Epithelial cell of esophagus (primary cell): ENCODE measurements at regions not wholly inside any gene's neighbourhood (a gene's known extent, or its start where the extent isn't known, plus 50 kb on each side); places are given as distances from the start of the nearest gene placed in this dataset.

Source experiments
- DNase-seq: peaks from one replicate; pipeline ENCODE4 v3.0.0; 2010; ENCODE audit warnings: low read depth
- H3K4me3 ChIP-seq: 2 replicates; pipeline ENCODE4 v1.5.1; 2011; ENCODE audit warnings: mild to moderate bottlenecking, low read length, control low read depth
- TF ChIP-seq, protein P1 (sequence below): IDR thresholded peaks from 2 replicates; pipeline ENCODE4 v1.5.1; 2011; ENCODE audit warnings: low read depth, mild to moderate bottlenecking, low read length, control low read depth, inconsistent platforms; ENCODE audit not compliant: insufficient read depth; ENCODE audit errors: missing control alignments

DNA sequence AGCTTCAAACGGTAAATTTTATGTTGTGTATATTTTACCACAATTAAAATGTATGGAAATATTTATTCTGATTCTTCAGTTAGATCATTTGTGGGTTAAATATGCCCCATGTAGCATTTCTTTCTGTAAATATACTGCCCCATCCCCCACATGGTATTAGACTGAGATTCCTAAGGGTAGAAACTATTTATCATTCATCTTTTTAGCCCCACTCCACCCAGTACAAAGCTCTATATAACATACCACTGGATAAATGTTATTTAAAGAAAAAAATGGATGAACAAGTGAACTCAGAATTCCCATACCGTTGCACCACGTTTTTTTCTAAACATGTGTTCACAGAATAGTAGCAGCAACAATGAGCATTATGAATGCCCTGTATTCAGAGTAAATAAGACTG lies 234.0 kb upstream of the IRF2BP2 start:
- H3K4me3 ChIP-seq, result no peak overlapping the region
- TF ChIP-seq, protein P1, sequence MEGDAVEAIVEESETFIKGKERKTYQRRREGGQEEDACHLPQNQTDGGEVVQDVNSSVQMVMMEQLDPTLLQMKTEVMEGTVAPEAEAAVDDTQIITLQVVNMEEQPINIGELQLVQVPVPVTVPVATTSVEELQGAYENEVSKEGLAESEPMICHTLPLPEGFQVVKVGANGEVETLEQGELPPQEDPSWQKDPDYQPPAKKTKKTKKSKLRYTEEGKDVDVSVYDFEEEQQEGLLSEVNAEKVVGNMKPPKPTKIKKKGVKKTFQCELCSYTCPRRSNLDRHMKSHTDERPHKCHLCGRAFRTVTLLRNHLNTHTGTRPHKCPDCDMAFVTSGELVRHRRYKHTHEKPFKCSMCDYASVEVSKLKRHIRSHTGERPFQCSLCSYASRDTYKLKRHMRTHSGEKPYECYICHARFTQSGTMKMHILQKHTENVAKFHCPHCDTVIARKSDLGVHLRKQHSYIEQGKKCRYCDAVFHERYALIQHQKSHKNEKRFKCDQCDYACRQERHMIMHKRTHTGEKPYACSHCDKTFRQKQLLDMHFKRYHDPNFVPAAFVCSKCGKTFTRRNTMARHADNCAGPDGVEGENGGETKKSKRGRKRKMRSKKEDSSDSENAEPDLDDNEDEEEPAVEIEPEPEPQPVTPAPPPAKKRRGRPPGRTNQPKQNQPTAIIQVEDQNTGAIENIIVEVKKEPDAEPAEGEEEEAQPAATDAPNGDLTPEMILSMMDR, result no peak
- no peak for DNase-seq

DNA sequence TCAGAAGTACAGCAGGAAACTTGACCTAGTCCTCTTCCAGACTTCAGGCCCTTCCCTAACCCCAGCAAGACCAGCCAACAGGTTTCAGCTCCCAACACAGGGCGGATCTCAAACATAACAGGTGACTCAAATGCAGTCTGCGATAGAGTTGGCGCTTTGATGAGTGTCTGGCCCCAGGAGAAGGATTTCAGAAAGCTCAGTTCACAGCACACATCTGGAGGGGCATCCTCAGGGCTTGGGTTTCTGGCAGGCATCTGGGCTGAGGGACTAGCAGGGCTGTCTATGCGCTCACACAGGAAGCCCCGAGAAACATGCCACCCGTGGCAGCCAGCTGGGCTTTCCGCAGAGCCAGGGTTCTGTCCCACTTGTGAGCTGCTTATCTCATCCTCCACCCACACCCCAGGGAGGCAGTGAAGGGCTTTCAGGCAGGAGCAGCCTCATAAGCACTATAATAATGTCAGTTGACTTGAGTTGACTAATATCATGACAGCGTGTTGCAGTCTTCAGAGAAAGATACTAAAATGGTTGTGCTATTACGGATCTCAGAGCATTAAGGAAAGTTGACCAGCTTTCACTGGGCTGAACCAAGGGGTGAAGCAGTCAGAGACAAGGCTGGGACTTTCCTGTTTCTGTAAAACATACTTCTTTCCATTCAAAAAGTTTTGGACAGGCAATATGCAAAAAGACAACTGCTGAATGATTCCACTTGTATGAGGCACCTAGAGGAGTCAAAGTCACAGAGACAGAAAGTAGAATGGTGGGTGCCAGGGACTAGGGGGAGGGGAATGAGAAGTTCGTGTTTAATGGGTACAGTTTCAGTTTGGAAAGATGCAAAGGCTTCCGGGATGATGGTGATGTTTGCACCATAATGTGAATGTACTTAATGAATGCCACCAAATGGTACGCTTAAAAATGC lies 233.0 kb upstream of the IRF2BP2 start:
- TF ChIP-seq, protein P1, result no peak
- DNase-seq, result no peak
- no peak overlapping the region for H3K4me3 ChIP-seq

DNA sequence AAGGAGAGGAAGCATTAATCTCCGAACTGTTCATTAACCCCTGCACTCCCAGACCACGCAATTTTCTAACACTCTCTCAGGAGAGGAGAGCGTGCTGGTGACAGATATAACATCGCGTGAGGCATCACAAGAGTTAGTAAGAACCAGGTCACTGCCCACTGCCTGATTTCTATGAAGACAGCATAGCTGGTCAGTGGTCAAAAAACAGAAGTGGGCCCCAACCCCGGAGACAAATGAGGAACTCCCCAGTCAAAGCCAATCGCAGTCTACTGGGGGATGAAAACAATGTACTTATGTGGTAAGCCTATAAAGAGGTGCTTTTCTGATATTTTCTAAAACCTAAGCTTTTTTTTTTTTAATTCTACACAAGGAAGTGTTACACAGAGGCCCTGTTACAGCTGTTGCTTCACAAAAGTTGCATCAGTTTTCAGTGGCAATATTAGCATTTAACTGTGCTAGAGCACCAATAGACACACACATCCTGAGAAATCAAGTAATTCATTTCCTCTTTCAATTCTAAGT lies 231.8 kb upstream of the IRF2BP2 start:
- TF ChIP-seq, protein P1, result no peak
- H3K4me3 ChIP-seq, result no peak overlapping the region

DNA sequence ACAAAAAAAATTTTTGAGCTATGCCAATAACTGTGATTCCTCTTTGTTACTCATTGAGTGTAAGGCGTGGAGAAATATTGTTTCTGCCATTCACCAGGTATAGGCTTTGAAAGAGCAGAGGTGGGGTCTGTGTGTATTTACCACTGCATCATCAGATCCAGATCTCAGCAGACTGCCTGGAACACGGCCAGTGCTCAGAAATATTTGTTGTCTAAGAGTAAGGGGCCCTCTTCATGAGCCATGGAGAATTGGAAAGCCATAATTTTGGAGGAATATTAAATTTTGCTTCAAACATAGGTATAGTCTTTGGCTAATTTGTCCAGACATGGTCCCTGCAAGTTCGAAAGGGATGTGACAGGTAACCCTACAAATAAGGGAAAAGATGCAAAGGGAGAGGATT lies 231.3 kb upstream of the IRF2BP2 start:
- no peak overlapping the region for H3K4me3 ChIP-seq
- no peak for DNase-seq
- TF ChIP-seq, protein P1, result no peak

More for the DNA sequence above, 231.8 kb upstream of the IRF2BP2 start:
- no peak for DNase-seq

DNA sequence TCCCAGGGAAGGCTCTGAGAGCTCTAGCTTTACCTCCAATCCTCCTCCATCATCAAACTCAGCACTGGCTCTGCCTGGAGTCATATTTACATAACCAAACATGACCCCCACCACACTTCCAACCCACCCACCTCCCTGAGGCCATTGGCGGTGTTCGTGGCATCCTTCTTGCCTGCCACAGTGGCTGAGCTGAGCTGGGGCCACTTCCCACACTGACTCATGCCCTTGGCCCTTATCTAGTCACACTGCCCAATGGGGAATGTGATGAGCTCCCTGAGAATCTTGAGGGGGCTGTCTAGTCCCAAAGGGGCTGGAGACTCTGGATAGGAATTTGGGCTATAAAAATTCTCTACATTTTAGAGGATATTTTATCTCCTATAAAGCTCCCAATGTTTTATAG lies 230.9 kb upstream of the IRF2BP2 start:
- no peak overlapping the region for H3K4me3 ChIP-seq
- TF ChIP-seq, protein P1, result no peak
- no peak for DNase-seq

DNA sequence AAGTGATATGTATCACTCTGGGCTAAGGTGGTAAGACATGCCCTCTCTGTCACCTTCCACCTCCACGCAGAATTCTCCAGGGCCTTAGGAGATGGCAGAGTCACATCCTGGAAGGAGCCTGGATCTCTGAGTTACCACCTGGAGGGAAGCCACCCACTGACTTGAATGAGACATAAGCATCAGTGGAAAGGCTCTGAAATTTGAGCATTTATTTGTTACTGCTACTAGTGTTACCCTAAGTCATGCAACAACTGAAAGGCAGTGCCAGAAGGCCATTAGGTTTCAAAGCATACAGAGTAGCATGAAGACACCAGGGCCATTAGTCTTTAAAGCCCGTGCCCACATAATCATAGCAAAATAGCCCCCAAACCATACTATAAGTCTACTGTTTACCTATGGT lies 230.3 kb upstream of the IRF2BP2 start:
- H3K4me3 ChIP-seq, result no peak overlapping the region
- no peak for DNase-seq
- TF ChIP-seq, protein P1, result no peak
